ENCODE measurements at regions not wholly inside any gene's neighbourhood (a gene's known extent, or its start where the extent isn't known, plus 50 kb on each side); places are given as distances from the start of the nearest gene placed in this dataset.

DNA sequence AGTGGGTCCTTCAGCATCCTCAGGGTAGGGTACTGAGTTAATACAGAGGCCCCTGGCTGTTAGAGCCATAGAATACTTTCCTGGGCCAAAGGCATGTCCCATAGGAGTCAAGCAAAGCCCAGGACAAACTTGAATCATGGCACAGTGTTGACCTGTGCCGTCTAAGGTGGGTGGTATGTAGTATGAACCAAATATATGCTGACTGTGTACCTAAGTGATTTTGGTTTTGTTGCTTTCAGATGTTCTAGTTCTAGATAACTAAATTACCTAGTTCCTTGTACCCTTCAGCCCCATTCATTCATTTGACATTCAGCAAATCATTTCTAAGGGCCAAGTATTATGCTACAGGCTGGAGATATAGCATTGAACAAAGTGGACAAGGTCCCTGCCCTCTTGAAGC lies 61.3 kb upstream of the GPRC5B start:
- TF ChIP-seq, protein P1, sequence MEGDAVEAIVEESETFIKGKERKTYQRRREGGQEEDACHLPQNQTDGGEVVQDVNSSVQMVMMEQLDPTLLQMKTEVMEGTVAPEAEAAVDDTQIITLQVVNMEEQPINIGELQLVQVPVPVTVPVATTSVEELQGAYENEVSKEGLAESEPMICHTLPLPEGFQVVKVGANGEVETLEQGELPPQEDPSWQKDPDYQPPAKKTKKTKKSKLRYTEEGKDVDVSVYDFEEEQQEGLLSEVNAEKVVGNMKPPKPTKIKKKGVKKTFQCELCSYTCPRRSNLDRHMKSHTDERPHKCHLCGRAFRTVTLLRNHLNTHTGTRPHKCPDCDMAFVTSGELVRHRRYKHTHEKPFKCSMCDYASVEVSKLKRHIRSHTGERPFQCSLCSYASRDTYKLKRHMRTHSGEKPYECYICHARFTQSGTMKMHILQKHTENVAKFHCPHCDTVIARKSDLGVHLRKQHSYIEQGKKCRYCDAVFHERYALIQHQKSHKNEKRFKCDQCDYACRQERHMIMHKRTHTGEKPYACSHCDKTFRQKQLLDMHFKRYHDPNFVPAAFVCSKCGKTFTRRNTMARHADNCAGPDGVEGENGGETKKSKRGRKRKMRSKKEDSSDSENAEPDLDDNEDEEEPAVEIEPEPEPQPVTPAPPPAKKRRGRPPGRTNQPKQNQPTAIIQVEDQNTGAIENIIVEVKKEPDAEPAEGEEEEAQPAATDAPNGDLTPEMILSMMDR (IDR thresholded peaks at IDR 0.05), result no peak
- Histone ChIP-seq H3K9me3 (no peaks in the 10 kb centered on the region), H3K4me1 (no peaks in the 10 kb centered on the region), H3K27me3 (ENCODE audit: insufficient read depth in 3 of 3, low read length in 2 of 3) (peaks cover 0 to 9% (median 3%) of the 10 kb centered on the region in 3 donors), H3K36me3 (ENCODE audit: insufficient read depth in 1 of 2, low read depth in 1 of 2) (no peaks in the 10 kb centered on the region), H3K27ac (no peak overlapping the region), H3K4me3 (no peak overlapping the region)
- ATAC-seq, result no peak
- 66 to 79% (median 77%) methylated on average over 1 of the region's 1 CpG for WGBS, 3 donors
- no peak for DNase-seq
- intact Hi-C loops (cut with DNase I), result no loop called here

- DNase-seq, result no peak
- H3K4me1 ChIP-seq, result no peaks in the 10 kb centered on the region
- no peaks in the 10 kb centered on the region for H3K27me3 ChIP-seq (ENCODE audit: insufficient read depth in 3 of 3, low read length in 2 of 3)
- H3K9me3 ChIP-seq, result no peaks in the 10 kb centered on the region
- ATAC-seq, result no peak
- H3K36me3 ChIP-seq (ENCODE audit: insufficient read depth in 1 of 2, low read depth in 1 of 2), result no peaks in the 10 kb centered on the region
- TF ChIP-seq, protein P1 (IDR thresholded peaks at IDR 0.05), result no peak
- intact Hi-C loops (cut with DNase I), result no loop called here
- H3K4me3 ChIP-seq, result no peak overlapping the region
- 62 to 73% (median 73%) methylated on average over 6 of the region's 6 CpGs for WGBS, 3 donors
- no peak overlapping the region for H3K27ac ChIP-seq
These were observed 55.5 kb upstream of the GPRC5B start for GRCh38 chr16:19940195-19940594.

GRCh38 chr16:19939553-19939952 lies 54.9 kb upstream of the GPRC5B start:
- 71 to 75% (median 74%) methylated on average over 5 of the region's 5 CpGs for WGBS, 3 donors
- intact Hi-C loops (cut with DNase I), result no loop called here
- DNase-seq, result no peak
- no peak for ATAC-seq
- H3K4me1 ChIP-seq, result no peaks in the 10 kb centered on the region
- no peaks in the 10 kb centered on the region for H3K9me3 ChIP-seq
- no peaks in the 10 kb centered on the region for H3K36me3 ChIP-seq (ENCODE audit: insufficient read depth in 1 of 2, low read depth in 1 of 2)
- H3K27me3 ChIP-seq (ENCODE audit: insufficient read depth in 3 of 3, low read length in 2 of 3), result no peaks in the 10 kb centered on the region
- TF ChIP-seq, protein P1 (IDR thresholded peaks at IDR 0.05), result no peak
- H3K27ac ChIP-seq, result no peak overlapping the region
- no peak overlapping the region for H3K4me3 ChIP-seq

GRCh38 chr16:19938536-19938935 lies 53.9 kb upstream of the GPRC5B start:
- Histone ChIP-seq H3K4me1 (no peaks in the 10 kb centered on the region), H3K36me3 (ENCODE audit: insufficient read depth in 1 of 2, low read depth in 1 of 2) (no peaks in the 10 kb centered on the region), H3K4me3 (no peak overlapping the region), H3K9me3 (no peaks in the 10 kb centered on the region), H3K27me3 (ENCODE audit: insufficient read depth in 3 of 3, low read length in 2 of 3) (no peaks in the 10 kb centered on the region), H3K27ac (no peak overlapping the region)
- WGBS, 3 donors, result 56 to 63% (median 58%) methylated on average over 3 of the region's 3 CpGs
- ATAC-seq (no peak), DNase-seq (no peak)
- TF ChIP-seq, protein P1 (IDR thresholded peaks at IDR 0.05), result no peak
- intact Hi-C loops (cut with DNase I), result no loop called here

DNA sequence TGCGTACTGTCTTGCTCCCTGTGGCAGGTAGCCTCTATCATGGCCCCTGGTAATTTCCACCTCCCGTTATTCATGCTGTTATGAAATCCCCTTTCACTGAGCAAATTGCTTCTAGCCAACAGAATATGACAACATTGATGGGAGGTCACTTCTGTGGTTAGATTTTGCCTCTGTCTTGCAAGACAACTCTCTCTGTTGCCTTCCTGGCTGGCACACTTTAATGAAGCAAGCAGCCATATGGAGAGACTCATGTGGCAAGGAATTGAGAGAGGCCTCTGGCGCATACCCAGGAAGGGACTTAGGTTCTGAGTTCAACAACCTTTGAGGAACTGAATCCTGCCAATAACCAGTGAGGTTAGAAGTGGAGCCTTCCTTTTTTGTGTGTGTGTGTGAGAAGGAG lies 51.8 kb upstream of the GPRC5B start:
- no peak for ATAC-seq
- Histone ChIP-seq H3K36me3 (ENCODE audit: insufficient read depth in 1 of 2, low read depth in 1 of 2) (no peaks in the 10 kb centered on the region), H3K27me3 (ENCODE audit: insufficient read depth in 3 of 3, low read length in 2 of 3) (no peaks in the 10 kb centered on the region), H3K9me3 (no peaks in the 10 kb centered on the region), H3K27ac (no peak overlapping the region), H3K4me3 (no peak overlapping the region), H3K4me1 (no peaks in the 10 kb centered on the region)
- TF ChIP-seq, protein P1 (IDR thresholded peaks at IDR 0.05), result no peak
- intact Hi-C loops (cut with DNase I), result no loop called here
- no peak for DNase-seq
- 70 to 78% (median 75%) methylated on average over 3 of the region's 3 CpGs for WGBS, 3 donors
